ACHN (cell line): ENCODE measurements at regions not wholly inside any gene's neighbourhood (a gene's known extent, or its start where the extent isn't known, plus 50 kb on each side); places are given as distances from the start of the nearest gene placed in this dataset.

Experiments
- DNase-seq: peaks from one replicate; pipeline ENCODE4 v3.0.0-alpha.2; 2015
- in situ Hi-C: cut with HindIII; loops from 2 replicates; pipeline ENCODE4 v1.10.0; 2017; ENCODE audit warnings: low sequenced_read_pairs, low pct_ligation_motif_present, low pct_unique_long_range_greater_than_20kb

DNA sequence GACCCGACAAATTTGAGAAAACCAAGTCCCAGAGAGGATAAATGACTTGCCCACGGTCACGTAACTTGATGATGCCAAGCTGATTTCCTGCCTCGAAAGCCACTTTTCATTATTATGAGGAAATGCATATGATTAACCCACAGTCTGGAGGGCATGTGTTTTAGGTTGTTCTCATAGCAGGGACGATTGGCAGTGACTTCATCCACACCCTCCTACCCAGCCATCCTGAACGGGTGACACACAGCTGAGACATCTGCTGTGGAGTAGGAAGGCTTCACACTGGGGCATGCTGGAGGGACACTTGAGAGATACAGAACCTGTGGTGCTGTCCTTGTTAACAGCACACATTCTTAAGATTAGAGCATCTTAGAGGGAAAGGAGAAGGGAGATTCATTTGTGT is 65.4 kb upstream of the WDFY2 start:
- in situ Hi-C loops, result no loop called here
- peak; percentile 70 for DNase-seq

DNA sequence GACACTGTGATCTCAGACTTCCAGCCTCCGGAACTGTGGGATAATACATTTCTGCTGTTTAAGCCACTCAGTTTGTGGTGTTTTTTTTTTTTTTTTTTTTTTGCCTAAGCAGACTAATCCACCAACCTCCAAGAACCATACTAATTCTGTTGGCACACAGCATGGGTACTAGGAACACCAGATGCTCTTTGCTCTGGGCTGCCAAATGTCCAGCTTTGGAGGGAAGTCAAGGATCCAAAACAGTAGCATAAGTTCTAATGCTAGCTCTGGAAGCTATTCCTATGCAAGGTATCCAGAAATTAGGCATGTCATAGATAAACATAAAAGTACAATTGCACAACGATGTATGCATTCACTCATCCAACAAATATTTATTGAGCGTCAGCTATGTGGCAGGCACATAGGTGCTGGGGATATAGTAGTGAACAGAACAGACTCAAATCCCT is 64.5 kb upstream of the WDFY2 start:
- in situ Hi-C loops, result no loop called here
- no peak for DNase-seq

DNA sequence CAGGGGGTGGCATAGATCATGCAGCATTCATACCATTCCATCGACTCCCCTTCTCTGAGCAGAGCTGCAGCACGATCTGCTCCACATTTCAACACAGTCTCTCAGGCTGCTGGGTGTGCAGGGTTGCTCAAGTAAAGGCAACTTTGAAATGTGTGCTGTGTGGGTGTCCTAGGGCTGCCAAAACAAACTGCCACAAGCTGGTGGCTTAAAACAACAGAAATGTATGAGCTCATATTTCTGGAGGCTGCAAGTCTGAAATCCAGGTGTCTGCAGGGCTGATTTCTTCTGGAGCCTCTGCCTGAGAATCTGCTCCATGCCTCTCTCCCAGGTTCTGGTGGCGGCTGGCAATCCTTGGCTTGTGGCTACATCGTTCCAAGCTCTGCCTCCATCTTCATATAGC is 63.7 kb upstream of the WDFY2 start:
- no peak for DNase-seq
- in situ Hi-C loops, result no loop called here

DNA sequence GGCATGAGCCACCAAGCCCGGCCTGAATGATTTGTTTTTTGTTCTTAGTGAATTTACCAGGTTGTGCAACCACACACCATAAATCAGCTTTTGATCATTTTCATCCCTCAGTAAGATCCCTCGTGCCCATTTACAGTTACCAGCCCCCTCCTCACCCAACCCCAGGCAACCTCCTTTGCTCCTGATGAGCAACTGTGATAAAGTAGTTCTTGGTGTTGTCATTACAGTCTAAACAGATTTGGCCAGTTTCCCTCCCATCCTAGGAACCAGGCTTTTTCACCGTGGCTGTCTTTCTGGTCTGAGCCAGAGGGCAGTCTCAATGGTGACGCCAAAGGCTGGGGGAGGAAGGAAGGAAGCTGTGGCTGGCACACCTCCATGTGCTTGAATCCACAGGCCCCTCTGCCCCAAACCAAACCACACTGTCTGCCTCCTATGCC is 61.2 kb upstream of the WDFY2 start:
- DNase-seq, result no peak
- in situ Hi-C loops, result no loop called here

DNA sequence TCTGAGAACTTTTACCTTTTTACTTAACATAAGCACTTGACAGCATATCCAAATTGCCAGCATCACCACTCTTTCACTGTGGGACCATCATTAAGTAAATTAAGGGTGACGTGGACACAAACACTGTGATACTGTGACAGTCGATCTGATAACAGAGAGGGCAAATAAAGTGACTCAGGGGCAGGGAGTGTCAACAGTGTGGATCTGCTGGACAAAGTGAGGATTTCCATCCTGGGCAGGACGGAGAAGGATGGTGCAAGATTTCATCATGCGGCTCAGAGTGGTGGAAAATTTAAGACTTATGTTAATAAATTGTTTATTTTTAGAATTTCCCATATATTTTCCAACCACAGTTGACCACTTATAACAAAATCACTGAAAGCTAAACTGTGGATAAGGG is 60.0 kb upstream of the WDFY2 start:
- in situ Hi-C loops, result no loop called here
- no peak for DNase-seq

DNA sequence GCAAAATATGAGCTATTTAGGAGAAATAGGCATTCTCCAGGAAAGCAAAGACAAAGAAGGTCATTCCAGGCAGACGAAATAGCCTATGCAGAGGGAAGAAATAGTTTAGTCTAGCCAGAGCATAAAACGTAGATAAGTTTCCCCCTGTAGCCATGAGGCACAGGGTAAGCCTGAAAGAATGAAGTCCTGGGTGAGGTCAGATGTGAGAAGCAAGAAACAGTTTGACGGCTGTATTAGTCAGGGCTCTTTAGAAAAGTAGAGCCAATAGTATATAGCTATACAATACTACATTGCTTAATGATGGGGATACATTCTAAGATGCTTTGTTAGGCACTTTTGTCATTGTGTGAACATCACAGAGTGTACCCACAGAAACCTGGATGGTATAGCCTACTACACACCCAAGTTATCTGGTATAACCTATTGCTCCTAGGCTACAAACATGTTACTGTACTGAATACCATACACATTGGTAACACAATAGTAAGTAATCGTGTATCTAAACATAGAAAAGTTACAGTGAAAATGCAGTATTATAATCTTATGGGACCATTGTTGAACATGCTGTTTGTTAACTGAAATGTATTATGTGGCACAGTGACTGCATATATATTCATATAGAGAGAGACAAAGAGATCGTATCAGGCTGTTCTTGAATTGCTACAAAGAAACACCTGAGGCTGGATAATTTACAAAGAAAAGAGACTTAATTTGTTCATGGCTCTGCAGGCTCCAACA is 59.3 kb upstream of the WDFY2 start:
- DNase-seq, result no peak
- in situ Hi-C loops, result no loop called here

DNA sequence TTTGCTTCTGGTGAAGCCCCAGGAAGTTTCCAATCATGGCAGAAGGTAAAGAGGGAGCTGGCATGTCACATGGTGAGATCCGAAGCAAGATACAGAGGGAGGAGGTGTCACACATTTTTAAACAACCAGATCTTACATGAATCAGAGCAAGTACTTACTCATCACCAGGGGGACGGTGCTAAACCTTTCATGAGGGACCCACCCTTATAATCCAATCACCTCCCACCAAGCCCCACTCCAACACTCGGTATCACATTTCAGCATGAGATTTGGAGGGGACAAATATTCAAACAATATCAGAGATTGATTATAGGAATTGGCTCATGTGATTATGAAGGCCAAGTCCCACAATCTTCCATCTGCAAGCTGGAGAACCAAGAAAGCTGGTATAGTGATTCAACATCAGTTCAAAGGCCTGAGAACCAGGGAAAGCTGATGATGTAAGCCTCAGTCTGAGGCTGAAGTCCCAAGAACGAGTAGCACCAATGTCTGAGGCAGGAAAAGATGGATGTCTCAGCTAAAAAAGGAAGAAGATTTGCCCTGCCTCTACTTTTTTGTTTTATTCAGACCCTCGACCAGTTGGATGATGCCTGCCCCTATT is 58.6 kb upstream of the WDFY2 start:
- in situ Hi-C loops, result no loop called here
- no peak for DNase-seq

DNA sequence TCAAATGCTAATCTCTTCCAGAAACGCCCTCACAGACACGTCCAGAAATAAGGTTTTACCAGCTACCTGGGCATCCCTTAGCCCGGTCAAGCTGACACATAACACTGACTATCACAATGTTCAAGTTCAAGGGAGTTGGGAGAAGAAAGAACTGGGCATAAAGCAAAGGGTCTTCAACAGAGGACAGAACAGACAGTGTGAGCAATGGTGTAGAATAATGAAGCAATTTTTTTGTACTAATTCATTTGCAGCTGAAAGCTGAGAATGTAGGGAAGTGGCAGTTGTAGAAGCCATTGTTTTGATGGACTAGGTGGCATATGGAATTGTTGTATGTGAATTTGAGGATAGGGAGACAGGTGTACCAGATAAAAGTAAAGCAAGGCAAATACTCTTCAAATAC is 58.1 kb upstream of the WDFY2 start:
- in situ Hi-C loops, result no loop called here
- DNase-seq, result no peak

DNA sequence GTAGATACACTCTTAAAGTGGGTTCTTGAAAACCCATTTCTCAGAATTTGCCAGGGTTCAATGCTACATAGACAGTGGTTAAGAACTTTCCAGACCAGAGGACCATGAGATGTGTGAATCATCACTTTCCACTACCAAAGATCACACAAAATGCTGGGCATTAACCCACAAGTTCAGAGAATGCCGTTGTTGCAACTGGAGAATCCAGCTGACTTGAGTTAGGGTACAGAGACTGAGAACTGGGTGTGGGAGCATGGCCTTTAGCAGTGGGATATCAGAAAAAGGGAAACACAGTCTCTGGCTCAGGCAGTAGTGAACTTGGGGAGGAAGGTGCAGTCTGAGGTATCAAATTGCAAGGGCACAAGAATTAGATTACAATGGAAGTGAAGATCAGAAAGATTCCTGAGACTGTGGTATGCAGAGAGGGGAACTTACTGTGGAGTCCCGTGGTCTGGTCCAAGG is 51.5 kb upstream of the WDFY2 start:
- in situ Hi-C loops, result no loop called here
- DNase-seq, result no peak

DNA sequence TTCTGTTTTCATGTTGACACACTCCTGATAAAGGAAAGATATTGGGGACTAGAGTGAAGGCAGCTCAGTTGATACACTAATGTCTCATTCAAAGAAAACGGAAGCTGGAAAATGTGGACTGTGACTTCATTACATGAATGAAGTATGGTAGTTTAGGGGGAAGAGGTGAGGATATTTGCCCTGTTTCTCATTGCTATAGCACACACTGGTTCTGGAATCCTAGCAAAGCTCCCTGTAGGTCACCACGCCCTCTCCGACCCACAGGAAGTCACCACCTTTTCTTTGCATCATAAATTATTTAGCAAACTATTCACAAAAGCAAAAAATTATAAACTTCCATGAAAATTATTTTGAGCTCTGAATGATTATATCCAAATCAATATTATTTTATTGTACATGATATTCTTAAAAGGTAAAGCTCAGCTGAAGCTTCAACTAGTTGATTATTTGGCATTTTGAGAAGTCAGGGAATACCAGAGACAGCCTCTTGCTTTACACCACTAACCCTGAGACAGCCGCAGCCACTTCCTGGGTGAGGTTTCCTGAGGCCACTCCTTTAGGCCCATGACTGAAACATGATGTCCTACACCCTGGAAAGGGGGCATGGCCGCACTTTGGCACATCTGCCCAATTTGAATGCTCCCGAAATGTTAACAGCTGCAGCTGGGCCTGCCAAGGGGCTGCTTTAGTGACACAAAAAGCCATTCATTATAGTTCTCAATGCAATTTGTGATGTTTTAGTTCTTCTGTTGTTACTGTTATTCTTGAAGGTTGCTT is 50.0 kb upstream of the WDFY2 start:
- in situ Hi-C loops, result no loop called here
- DNase-seq, result no peak
